Large intestine (tissue), 3 donors: ENCODE measurements at regions not wholly inside any gene's neighbourhood (a gene's known extent, or its start where the extent isn't known, plus 50 kb on each side); places are given as distances from the start of the nearest gene placed in this dataset.

ENCODE experiments used
- DNase-seq, 2 donors: peaks; one replicate each; pipeline versions ENCODE4 v3.0.0 to v3.0.0-alpha.2; 2013
- H3K27ac ChIP-seq: one replicate; pipeline ENCODE4 v1.5.1; 2013; ENCODE audit warnings: low read length
- H3K27me3 ChIP-seq: 2 replicates; pipeline ENCODE4 v1.6.1; 2013; ENCODE audit warnings: low read length; ENCODE audit not compliant: control insufficient read depth, insufficient read depth
- H3K36me3 ChIP-seq: 2 replicates; pipeline ENCODE4 v1.6.1; 2013; ENCODE audit warnings: low read length; ENCODE audit not compliant: control insufficient read depth, insufficient read depth
- H3K4me1 ChIP-seq: one replicate; pipeline ENCODE4 v1.6.1; 2013; ENCODE audit warnings: low read length; ENCODE audit not compliant: control insufficient read depth, insufficient read depth
- H3K4me3 ChIP-seq: one replicate; pipeline ENCODE4 v1.5.1; 2013; ENCODE audit warnings: low read length
- H3K9me3 ChIP-seq: one replicate; pipeline ENCODE4 v1.6.1; 2013; ENCODE audit warnings: mild to moderate bottlenecking, low read depth, low read length, moderate library complexity; ENCODE audit not compliant: control insufficient read depth
- WGBS: methylation state at CpG from one replicate; pipeline ENCODE4 v1.1.5; 2013; ENCODE audit warnings: low lambda C conversion rate; ENCODE audit not compliant: insufficient coverage; 5-methylcytosine and 5-hydroxymethylcytosine counted together

DNA sequence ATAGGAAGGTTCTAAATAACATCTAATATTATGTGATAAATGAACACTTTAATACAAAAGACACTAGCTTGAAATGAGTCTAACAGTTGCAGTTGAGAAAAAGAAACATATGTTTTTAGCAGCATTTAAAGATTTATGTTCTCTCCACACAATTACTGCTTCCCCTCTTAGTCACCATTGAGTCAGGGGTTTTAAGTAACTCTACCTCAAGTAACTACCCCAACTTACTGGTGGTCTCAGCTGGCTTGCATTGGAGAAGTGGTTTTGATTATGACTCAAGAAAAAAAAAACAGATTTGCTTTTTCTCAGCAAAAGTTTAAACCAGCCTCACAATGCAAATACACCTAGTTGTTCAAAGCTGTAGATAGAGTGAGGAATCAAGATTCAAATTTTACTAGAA lies 1216.5 kb upstream of the CDH9 start:
- Histone ChIP-seq H3K27ac (no peak overlapping the region), H3K4me1 (no peaks in the 10 kb centered on the region), H3K4me3 (no peak overlapping the region), H3K36me3 (no peaks in the 10 kb centered on the region), H3K9me3 (no peaks in the 10 kb centered on the region), H3K27me3 (no peaks in the 10 kb centered on the region)
- no peak for DNase-seq

- DNase-seq: no peak
- WGBS: 80% methylated on average over 1 of the region's 6 CpGs
- Histone ChIP-seq H3K27me3 (no peaks in the 10 kb centered on the region), H3K4me3 (no peak overlapping the region), H3K9me3 (no peaks in the 10 kb centered on the region), H3K4me1 (no peaks in the 10 kb centered on the region), H3K36me3 (no peaks in the 10 kb centered on the region), H3K27ac (no peak overlapping the region)
These were observed 1215.0 kb upstream of the CDH9 start for GRCh38 chr5:28253431-28253830.

GRCh38 chr5:28249771-28250415 lies 1211.5 kb upstream of the CDH9 start:
- DNase-seq: no peak
- Histone ChIP-seq H3K9me3 (no peaks in the 10 kb centered on the region), H3K4me3 (no peak overlapping the region), H3K27ac (no peak overlapping the region), H3K27me3 (no peaks in the 10 kb centered on the region), H3K4me1 (no peaks in the 10 kb centered on the region), H3K36me3 (no peaks in the 10 kb centered on the region)
- WGBS: no CpG with 5 or more reads among the region's 5 CpGs

GRCh38 chr5:28234356-28234968 lies 1196.1 kb upstream of the CDH9 start:
- H3K27ac ChIP-seq: no peak overlapping the region
- no peak for DNase-seq
- H3K4me1 ChIP-seq: no peaks in the 10 kb centered on the region
- no peak overlapping the region for H3K4me3 ChIP-seq
- no peaks in the 10 kb centered on the region for H3K9me3 ChIP-seq
- no peaks in the 10 kb centered on the region for H3K27me3 ChIP-seq
- no peaks in the 10 kb centered on the region for H3K36me3 ChIP-seq
- WGBS: no CpG with 5 or more reads among the region's 1 CpG

GRCh38 chr5:28226407-28226806 lies 1188.0 kb upstream of the CDH9 start:
- Histone ChIP-seq H3K27ac (no peak overlapping the region), H3K9me3 (peaks cover 3% of the 10 kb centered on the region), H3K4me3 (no peak overlapping the region), H3K4me1 (no peaks in the 10 kb centered on the region), H3K27me3 (no peaks in the 10 kb centered on the region), H3K36me3 (no peaks in the 10 kb centered on the region)
- 57% methylated on average over 1 of the region's 3 CpGs for WGBS
- DNase-seq: no peak

DNA sequence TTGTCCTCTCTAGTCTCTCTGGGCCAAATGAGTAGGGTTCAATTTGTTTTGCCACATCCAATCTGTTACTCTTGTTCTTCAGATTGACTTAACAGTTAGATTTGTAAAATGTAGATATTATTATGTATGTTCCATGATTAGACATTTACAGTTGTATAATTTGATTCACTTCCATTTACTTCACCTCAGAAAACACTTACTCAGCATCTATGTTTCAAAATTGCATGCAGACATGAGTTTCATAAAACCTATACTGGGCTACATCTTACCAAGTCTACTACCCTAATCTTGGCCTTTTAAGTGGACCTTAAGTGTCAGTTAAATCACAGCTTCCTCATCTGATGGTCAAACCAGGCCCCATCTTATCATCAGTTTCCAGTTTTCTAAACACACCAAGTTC lies 1181.2 kb upstream of the CDH9 start:
- no peak for DNase-seq
- no peaks in the 10 kb centered on the region for H3K27me3 ChIP-seq
- H3K27ac ChIP-seq: no peak overlapping the region
- H3K4me3 ChIP-seq: no peak overlapping the region
- no peaks in the 10 kb centered on the region for H3K4me1 ChIP-seq
- H3K36me3 ChIP-seq: no peaks in the 10 kb centered on the region
- peaks cover 6% of the 10 kb centered on the region for H3K9me3 ChIP-seq

DNA sequence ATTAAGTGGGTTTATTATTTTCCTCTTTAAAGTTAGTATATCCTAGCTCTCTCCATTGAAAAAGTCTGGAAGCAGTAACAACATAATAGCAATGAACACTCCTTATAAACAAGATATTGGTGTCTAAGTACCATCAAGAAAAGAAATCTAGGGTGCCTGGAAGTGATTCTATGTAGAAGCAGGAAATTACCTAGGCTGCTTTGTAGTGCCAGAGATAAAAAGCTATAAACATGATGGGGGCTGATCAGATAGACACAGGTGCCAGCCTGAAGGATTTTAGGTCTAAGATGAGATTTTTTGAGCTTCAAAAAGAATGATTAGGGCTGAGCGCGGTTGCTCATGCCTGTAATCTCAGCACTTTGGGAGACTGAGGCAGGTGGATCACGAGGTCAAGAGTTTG lies 1179.3 kb upstream of the CDH9 start:
- Histone ChIP-seq H3K9me3 (peaks cover 4% of the 10 kb centered on the region), H3K4me1 (no peaks in the 10 kb centered on the region), H3K27ac (no peak overlapping the region), H3K27me3 (no peaks in the 10 kb centered on the region), H3K4me3 (no peak overlapping the region), H3K36me3 (no peaks in the 10 kb centered on the region)
- DNase-seq: no peak
- no CpG with 5 or more reads among the region's 3 CpGs for WGBS

DNA sequence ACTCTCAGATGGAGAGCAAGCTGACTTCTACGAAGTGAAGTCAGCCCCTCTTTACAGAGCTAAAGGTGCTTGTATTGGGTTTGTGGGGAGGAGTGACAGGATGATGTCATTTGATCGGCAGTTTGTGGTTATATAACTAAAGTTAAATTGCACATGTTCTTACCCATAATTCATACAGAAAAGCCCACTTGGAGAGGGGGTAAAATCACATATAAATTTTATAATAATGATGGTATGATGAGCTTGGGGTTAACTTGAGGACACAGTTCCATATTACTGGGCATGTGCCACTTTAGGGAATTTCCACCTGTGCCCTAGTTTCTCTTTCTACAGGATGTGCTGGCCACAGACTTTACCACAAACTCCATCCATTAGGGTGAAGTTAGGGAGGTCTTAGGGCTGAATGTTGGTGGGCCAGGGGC lies 1178.6 kb upstream of the CDH9 start:
- Histone ChIP-seq H3K4me3 (no peak overlapping the region), H3K27ac (no peak overlapping the region), H3K9me3 (peaks cover 4% of the 10 kb centered on the region), H3K4me1 (no peaks in the 10 kb centered on the region), H3K36me3 (no peaks in the 10 kb centered on the region), H3K27me3 (no peaks in the 10 kb centered on the region)
- 88% methylated on average over 1 of the region's 2 CpGs for WGBS
- no peak for DNase-seq

GRCh38 chr5:28215091-28215490 lies 1176.7 kb upstream of the CDH9 start:
- H3K4me3 ChIP-seq: no peak overlapping the region
- H3K27me3 ChIP-seq: no peaks in the 10 kb centered on the region
- H3K36me3 ChIP-seq: no peaks in the 10 kb centered on the region
- no peak for DNase-seq
- H3K27ac ChIP-seq: no peak overlapping the region
- no peaks in the 10 kb centered on the region for H3K4me1 ChIP-seq
- H3K9me3 ChIP-seq: peaks cover 4% of the 10 kb centered on the region

DNA sequence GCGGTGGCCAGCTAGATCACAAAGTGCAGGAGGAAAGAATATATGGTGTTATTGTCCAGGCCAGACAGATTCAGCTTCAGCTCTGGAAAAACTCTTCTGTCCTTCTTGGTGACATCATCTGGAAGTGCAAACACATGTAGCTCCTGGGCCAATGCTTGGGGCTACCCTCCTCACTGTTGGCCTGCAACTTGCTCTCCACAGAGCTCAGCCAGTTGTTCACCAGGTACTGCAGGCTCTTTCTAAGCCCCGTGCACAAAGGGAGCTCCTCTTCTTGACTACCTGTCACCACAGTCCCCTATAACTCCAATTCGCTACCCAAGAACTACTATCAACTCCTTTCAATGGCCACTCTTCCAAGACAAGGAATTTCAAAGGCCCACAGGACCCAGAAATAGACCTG lies 1175.9 kb upstream of the CDH9 start:
- Histone ChIP-seq H3K9me3 (peaks cover 4% of the 10 kb centered on the region), H3K36me3 (no peaks in the 10 kb centered on the region), H3K27ac (no peak overlapping the region), H3K4me1 (no peaks in the 10 kb centered on the region), H3K27me3 (no peaks in the 10 kb centered on the region), H3K4me3 (no peak overlapping the region)
- no CpG with 5 or more reads among the region's 3 CpGs for WGBS
- no peak for DNase-seq

- WGBS: 86% methylated on average over 1 of the region's 1 CpG
- H3K4me3 ChIP-seq: no peak overlapping the region
- H3K27ac ChIP-seq: no peak overlapping the region
- no peaks in the 10 kb centered on the region for H3K9me3 ChIP-seq
- no peaks in the 10 kb centered on the region for H3K4me1 ChIP-seq
- no peaks in the 10 kb centered on the region for H3K27me3 ChIP-seq
- DNase-seq: no peak
- H3K36me3 ChIP-seq: no peaks in the 10 kb centered on the region
These were observed 1170.0 kb upstream of the CDH9 start for GRCh38 chr5:28208356-28208755.
